ENCODE measurements at regions not wholly inside any gene's neighbourhood (a gene's known extent, or its start where the extent isn't known, plus 50 kb on each side); places are given as distances from the start of the nearest gene placed in this dataset.

GRCh38 chr12:87163122-87163521 lies 866.1 kb downstream of the C12orf50 start:
- TF ChIP-seq, protein P1, sequence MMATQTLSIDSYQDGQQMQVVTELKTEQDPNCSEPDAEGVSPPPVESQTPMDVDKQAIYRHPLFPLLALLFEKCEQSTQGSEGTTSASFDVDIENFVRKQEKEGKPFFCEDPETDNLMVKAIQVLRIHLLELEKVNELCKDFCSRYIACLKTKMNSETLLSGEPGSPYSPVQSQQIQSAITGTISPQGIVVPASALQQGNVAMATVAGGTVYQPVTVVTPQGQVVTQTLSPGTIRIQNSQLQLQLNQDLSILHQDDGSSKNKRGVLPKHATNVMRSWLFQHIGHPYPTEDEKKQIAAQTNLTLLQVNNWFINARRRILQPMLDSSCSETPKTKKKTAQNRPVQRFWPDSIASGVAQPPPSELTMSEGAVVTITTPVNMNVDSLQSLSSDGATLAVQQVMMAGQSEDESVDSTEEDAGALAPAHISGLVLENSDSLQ (IDR thresholded peaks at IDR 0.05) = no peak
- no peak for TF ChIP-seq BHLHE40 (IDR thresholded peaks at IDR 0.05; ENCODE audit: borderline replicate concordance)
- no peak for TF ChIP-seq FOXA1 (IDR thresholded peaks at IDR 0.05)
- TF ChIP-seq ZNF384 (IDR thresholded peaks at IDR 0.05) = no peak
- no peak for TF ChIP-seq FOXM1 (IDR thresholded peaks at IDR 0.05; ENCODE audit: borderline replicate concordance)
- no peak for TF ChIP-seq SP1 (IDR thresholded peaks at IDR 0.05)
- no peak for TF ChIP-seq SUZ12 (IDR thresholded peaks at IDR 0.05)
- TF ChIP-seq TARDBP (IDR thresholded peaks at IDR 0.05) = no peak
- TF ChIP-seq FOXK2 (IDR thresholded peaks at IDR 0.05) = no peak
- TF ChIP-seq NFRKB (IDR thresholded peaks at IDR 0.05) = no peak
- TF ChIP-seq HDGF (IDR thresholded peaks at IDR 0.05; ENCODE audit: borderline replicate concordance) = no peak
- no peak for TF ChIP-seq ELF4 (IDR thresholded peaks at IDR 0.05)

Data from HEK293T (cell line).